Skeletal muscle satellite cell (primary cell): ENCODE measurements at regions not wholly inside any gene's neighbourhood (a gene's known extent, or its start where the extent isn't known, plus 50 kb on each side); places are given as distances from the start of the nearest gene placed in this dataset.

Experiments
- H3K27me3 ChIP-seq: 2 replicates; pipeline ENCODE4 v1.7.0; 2013; ENCODE audit warnings: low read length; ENCODE audit not compliant: control insufficient read depth, insufficient read depth
- H3K36me3 ChIP-seq: 2 replicates; pipeline ENCODE4 v1.7.0; 2013; ENCODE audit warnings: mild to moderate bottlenecking, control low read depth, low read length; ENCODE audit not compliant: insufficient read depth
- H3K4me1 ChIP-seq: 2 replicates; pipeline ENCODE4 v1.7.0; 2013; ENCODE audit warnings: low read length; ENCODE audit not compliant: control insufficient read depth, insufficient read depth
- H3K4me2 ChIP-seq: 2 replicates; pipeline ENCODE4 v1.7.0; 2013; ENCODE audit warnings: mild to moderate bottlenecking, low read length
- H3K4me3 ChIP-seq: 2 replicates; pipeline ENCODE4 v1.7.0; 2013; ENCODE audit warnings: low read length
- H3K9ac ChIP-seq: 2 replicates; pipeline ENCODE4 v1.7.0; 2013; ENCODE audit warnings: mild to moderate bottlenecking, low read depth, low read length, moderate library complexity
- H3K9me3 ChIP-seq: replicated peaks from 2 replicates; pipeline ENCODE4 v1.7.0; 2013; ENCODE audit warnings: mild to moderate bottlenecking, control low read depth, low read length

DNA sequence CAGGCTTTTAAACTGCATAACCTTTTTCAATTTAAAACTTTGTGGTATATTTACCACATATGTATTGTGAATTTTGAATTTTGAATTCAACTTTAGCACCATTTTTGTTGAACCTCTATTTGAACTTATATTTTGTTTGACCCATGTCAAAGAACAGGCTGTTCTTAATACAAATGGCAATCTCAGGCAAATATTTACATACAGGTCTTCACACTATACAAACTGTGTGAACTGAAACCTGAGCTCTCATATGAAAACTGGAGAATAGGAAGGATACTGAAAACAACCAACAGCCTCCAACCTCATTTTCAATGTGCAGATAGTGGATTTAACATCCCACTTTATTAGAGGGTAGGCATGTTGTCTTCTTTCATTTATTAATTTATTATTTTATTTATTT is 491.8 kb downstream of the KCNJ3 start:
- Histone ChIP-seq H3K4me1 (no peaks in the 10 kb centered on the region), H3K36me3 (no peaks in the 10 kb centered on the region), H3K4me2 (no peak overlapping the region), H3K27me3 (no peaks in the 10 kb centered on the region), H3K4me3 (no peak overlapping the region), H3K9me3 (no peaks in the 10 kb centered on the region), H3K9ac (no peak overlapping the region)

DNA sequence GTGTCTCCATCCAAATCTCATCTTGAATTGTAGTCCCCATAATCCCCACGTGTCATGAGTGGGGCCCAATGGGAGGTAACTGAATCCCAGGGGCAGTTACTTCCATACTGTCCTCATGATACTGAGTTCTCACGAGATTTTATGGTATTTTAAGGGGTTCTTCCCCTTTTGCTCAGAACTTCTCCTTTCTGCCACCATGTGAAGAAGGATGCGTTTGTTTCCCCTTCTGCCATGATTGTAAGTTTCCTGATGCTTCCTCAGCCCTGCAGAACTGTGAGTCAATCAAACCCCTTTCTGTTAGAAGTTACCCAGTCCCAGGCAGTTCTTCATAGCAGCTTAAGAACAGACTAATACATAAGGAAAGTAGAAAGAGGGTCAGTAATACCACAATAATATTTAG is 480.4 kb downstream of the KCNJ3 start:
- no peaks in the 10 kb centered on the region for H3K36me3 ChIP-seq
- no peaks in the 10 kb centered on the region for H3K27me3 ChIP-seq
- H3K9ac ChIP-seq: no peak overlapping the region
- H3K4me1 ChIP-seq: no peaks in the 10 kb centered on the region
- H3K9me3 ChIP-seq: no peaks in the 10 kb centered on the region
- no peak overlapping the region for H3K4me3 ChIP-seq
- H3K4me2 ChIP-seq: no peak overlapping the region

DNA sequence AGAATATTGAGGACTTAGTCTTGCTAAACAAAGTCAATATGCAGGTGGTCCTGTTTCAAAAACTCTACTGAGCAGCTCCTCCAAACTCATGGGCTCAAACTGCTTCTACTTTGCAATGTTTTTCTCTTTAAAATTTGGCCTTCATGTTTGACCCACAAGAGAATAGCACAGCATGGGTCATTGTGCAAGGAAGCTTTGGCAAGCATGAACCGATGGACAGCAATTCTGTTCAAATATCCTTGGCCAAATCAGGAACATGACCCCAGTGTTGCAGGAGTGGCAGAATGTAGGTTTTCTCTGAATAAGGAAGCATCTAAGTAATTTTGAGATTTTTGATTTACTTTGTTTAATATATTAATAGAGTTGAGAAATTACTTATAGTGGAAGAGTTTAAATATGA is 477.9 kb downstream of the KCNJ3 start:
- no peaks in the 10 kb centered on the region for H3K4me1 ChIP-seq
- no peak overlapping the region for H3K9ac ChIP-seq
- no peaks in the 10 kb centered on the region for H3K36me3 ChIP-seq
- no peaks in the 10 kb centered on the region for H3K27me3 ChIP-seq
- no peaks in the 10 kb centered on the region for H3K9me3 ChIP-seq
- no peak overlapping the region for H3K4me2 ChIP-seq
- no peak overlapping the region for H3K4me3 ChIP-seq

DNA sequence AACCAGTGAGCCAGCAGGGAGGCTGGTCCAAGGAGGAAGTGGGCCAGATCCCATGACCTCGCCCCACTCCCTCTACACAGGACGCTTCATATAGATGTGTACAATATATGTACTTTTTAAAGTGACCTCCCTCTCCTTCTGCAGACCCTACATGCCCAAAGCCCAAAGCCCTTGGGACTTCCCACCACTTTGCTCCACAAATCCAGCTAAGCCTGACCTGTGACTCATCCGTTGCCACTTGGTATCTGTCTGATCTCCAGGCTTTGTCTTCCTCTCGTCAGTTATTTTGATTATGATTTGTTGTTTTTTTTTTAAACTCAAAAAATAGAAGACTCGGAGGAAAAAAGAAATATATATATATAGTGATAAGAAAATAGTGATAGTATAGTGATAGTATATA is 470.8 kb downstream of the KCNJ3 start:
- Histone ChIP-seq H3K4me2 (no peak overlapping the region), H3K4me3 (no peak overlapping the region), H3K9me3 (no peaks in the 10 kb centered on the region), H3K27me3 (no peaks in the 10 kb centered on the region), H3K4me1 (no peaks in the 10 kb centered on the region), H3K9ac (no peak overlapping the region), H3K36me3 (no peaks in the 10 kb centered on the region)

DNA sequence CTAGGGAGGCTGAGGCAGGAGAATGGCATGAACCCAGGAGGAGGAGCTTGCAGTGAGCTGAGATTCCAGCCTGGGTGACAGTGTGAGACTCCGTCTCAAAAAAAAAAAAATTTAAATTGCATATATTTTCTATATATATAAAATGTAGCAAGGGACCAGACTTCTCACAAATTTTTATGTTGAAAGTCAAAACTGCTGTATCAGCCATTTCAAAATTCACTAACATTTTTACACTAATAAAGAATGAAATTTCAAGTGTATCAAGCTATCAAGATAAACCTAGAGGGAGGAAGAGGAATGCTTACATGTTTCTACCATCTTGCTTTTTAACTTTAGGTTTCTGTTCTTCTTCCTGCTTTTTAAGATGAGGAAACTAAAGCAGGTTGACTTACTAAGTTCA is 464.0 kb downstream of the KCNJ3 start:
- Histone ChIP-seq H3K4me1 (no peaks in the 10 kb centered on the region), H3K9ac (no peak overlapping the region), H3K4me2 (no peak overlapping the region), H3K4me3 (no peak overlapping the region), H3K36me3 (no peaks in the 10 kb centered on the region), H3K9me3 (no peaks in the 10 kb centered on the region), H3K27me3 (no peaks in the 10 kb centered on the region)

DNA sequence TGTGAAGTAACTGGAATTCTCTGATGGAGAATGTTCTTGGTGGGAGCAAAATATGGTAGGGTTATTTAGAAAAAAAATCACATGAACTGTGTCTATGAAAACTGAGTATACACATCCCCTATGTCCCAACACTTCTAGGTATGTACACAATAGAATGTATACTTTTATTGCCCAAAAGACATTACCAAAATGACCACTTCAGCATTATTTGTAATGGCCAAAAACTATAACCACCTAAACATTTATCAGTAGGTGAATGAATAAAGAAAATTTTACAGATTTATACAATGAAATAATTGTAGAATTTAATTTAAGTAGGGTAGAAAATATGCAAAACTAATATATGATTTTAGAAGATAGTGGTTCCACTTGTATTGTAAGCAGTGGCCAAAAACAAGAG is 462.8 kb downstream of the KCNJ3 start:
- Histone ChIP-seq H3K4me2 (no peak overlapping the region), H3K36me3 (no peaks in the 10 kb centered on the region), H3K4me1 (no peaks in the 10 kb centered on the region), H3K27me3 (no peaks in the 10 kb centered on the region), H3K9ac (no peak overlapping the region), H3K4me3 (no peak overlapping the region), H3K9me3 (no peaks in the 10 kb centered on the region)

DNA sequence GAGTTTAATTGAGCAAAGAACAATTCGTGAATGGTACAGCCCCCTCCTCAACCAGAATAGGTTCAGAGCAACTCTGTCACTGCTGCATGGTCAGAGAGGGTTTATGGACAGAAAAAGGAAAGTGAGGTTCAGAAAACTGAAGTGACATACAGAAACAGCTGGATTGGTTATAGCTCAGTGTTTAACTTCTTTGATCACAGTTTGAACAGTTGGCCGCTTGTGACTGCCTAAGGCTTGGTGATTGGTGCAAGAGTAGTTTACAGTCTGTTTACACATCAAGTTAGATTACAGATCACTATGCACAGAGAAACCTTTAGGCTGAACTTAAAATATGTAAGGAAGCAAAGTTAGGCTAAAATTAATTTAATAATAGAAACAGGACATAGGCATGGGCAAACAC is 459.2 kb downstream of the KCNJ3 start:
- H3K4me1 ChIP-seq: no peaks in the 10 kb centered on the region
- H3K36me3 ChIP-seq: no peaks in the 10 kb centered on the region
- H3K4me3 ChIP-seq: no peak overlapping the region
- H3K9me3 ChIP-seq: no peaks in the 10 kb centered on the region
- H3K4me2 ChIP-seq: no peak overlapping the region
- no peak overlapping the region for H3K9ac ChIP-seq
- H3K27me3 ChIP-seq: no peaks in the 10 kb centered on the region

DNA sequence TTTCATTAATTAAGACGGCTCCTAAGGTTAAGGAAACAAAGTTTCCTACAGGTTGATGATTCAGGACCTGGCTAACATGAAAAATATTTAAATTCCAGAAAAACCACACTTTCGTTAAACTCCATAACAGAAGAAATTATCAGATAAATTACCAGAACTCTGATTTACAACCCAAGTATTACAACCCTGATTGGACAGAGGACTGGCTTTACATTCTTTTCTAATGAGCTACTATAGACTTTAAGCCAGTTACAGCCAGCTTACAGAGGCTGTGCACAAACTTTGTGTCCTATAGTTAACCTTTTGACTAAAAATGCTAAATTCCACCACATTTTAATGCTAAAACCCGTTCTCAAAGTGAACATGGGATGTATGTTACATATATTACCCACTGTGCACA is 458.6 kb downstream of the KCNJ3 start:
- no peak overlapping the region for H3K4me3 ChIP-seq
- no peaks in the 10 kb centered on the region for H3K9me3 ChIP-seq
- H3K4me1 ChIP-seq: no peaks in the 10 kb centered on the region
- H3K27me3 ChIP-seq: no peaks in the 10 kb centered on the region
- H3K9ac ChIP-seq: no peak overlapping the region
- no peak overlapping the region for H3K4me2 ChIP-seq
- no peaks in the 10 kb centered on the region for H3K36me3 ChIP-seq

DNA sequence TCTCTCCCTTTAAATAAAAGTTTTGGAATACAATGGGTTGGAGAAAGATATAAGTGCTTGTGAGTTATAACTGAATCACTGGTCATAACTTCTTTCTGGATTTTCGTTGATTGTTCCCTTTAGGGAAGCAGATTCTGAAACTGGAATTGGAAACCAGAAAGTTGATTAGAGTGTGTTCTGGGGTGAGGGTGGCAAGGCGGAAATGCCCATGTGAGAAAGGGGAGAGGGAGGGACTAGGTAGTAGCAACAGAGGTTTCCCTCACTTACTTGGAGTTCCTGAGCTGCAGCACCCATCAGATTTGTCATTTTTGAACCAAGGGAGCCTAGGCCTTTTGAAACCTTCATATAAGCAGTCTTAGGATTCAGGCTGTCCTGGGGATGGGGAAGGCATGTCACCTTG is 453.4 kb downstream of the KCNJ3 start:
- Histone ChIP-seq H3K36me3 (no peaks in the 10 kb centered on the region), H3K4me1 (no peaks in the 10 kb centered on the region), H3K9me3 (no peaks in the 10 kb centered on the region), H3K4me2 (no peak overlapping the region), H3K4me3 (no peak overlapping the region), H3K27me3 (no peaks in the 10 kb centered on the region), H3K9ac (no peak overlapping the region)

DNA sequence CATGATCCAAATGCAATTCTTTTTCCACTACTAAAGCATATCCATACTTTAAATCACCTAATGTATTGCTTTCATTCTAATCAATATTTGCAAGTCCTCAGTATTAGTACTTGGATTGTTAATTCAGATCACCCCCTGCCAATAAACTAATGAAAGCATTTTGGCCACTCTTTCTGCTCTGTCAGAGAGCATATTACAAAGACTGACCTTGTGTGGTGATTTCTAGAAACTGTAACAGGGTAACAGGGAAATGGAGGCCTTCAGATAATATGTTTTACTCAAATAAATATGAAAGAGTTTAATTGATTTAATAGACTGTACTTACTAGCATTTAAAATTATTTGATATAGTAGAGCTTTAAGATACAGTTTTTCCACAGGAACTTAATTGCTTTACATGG is 453.0 kb downstream of the KCNJ3 start:
- no peaks in the 10 kb centered on the region for H3K36me3 ChIP-seq

DNA sequence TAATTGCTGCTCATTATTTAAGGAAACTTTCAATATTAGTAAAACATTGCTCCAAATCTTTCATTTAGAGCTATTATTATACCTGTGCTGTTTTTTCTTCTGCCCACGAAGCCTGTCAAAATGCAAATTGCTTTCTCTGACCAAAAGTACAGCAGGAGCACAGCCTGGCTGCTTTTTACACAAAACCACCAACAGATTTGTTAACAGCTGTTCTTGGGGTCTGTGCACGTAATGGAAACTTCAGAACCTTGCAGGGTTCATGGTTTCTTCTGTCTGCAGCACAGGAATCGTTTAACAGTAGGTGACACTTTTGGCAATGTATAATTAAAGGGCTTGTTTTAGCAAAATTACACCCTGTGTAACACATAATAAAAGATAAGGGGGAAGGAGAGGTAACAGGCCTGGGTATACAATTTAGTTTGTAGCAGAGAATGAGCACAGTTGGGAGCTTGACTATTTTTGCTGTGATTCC is 447.3 kb downstream of the KCNJ3 start:
- Histone ChIP-seq H3K4me2 (no peak overlapping the region), H3K9me3 (no peaks in the 10 kb centered on the region), H3K4me1 (no peaks in the 10 kb centered on the region), H3K9ac (no peak overlapping the region), H3K4me3 (no peak overlapping the region), H3K27me3 (no peaks in the 10 kb centered on the region), H3K36me3 (no peaks in the 10 kb centered on the region)

More for the DNA sequence above, 453.0 kb downstream of the KCNJ3 start:
- no peaks in the 10 kb centered on the region for H3K27me3 ChIP-seq
- H3K4me1 ChIP-seq: no peaks in the 10 kb centered on the region
- H3K9me3 ChIP-seq: no peaks in the 10 kb centered on the region
- no peak overlapping the region for H3K9ac ChIP-seq
- no peak overlapping the region for H3K4me3 ChIP-seq
- no peak overlapping the region for H3K4me2 ChIP-seq

DNA sequence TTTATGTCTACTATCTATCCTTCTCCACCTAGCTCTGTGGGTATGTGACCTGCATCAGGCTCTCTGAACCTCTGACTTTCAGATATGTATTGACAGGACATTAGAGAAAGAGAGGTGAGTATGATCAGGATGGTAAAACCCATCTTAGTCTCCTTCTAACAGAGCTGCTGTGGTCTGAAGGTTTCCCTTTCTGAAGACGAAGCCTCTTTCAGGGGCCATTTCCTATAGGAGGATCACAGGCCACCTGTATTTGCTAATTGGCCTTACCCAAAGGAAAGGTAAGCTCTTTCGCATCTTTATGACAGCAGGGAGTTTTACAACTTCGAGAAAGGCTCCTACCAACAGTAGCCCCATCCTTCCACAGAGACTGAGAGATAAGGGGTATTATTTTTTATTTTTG is 442.9 kb downstream of the KCNJ3 start:
- Histone ChIP-seq H3K9me3 (no peaks in the 10 kb centered on the region), H3K4me3 (no peak overlapping the region), H3K27me3 (no peaks in the 10 kb centered on the region), H3K4me2 (no peak overlapping the region), H3K36me3 (no peaks in the 10 kb centered on the region), H3K9ac (no peak overlapping the region), H3K4me1 (no peaks in the 10 kb centered on the region)
